HG02588 (cell line): ENCODE measurements at regions not wholly inside any gene's neighbourhood (a gene's known extent, or its start where the extent isn't known, plus 50 kb on each side); places are given as distances from the start of the nearest gene placed in this dataset.
A peak's percentile ranks its signal among the peaks of the same experiment; 100 is the strongest.

Source experiments
- ATAC-seq: cut with Tn5 transposase; IDR thresholded peaks from one replicate; pipeline ENCODE4 v1.9.1; 2021; ENCODE audit warnings: mild to moderate bottlenecking, moderate library complexity; ENCODE audit not compliant: unreplicated experiment

DNA sequence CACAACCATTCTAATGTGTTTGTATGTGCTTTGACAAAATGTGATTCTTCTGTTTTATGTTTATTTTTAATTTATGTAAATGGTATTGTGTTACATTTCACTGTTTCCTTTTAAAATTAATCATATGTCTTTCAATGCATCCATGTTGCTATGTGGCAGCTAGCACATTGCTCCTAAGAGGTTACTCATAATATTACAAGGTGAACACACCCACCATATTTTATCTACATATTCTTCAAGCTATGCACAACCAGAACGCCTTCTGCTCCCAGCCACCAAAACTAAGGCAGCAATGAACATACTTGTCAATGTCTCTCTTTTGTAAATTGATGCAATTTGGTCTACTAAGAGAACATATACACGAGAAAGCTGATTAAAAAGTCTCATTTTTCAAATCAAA is 160.6 kb upstream of the OSR1 start:
- ATAC-seq, result no peak

DNA sequence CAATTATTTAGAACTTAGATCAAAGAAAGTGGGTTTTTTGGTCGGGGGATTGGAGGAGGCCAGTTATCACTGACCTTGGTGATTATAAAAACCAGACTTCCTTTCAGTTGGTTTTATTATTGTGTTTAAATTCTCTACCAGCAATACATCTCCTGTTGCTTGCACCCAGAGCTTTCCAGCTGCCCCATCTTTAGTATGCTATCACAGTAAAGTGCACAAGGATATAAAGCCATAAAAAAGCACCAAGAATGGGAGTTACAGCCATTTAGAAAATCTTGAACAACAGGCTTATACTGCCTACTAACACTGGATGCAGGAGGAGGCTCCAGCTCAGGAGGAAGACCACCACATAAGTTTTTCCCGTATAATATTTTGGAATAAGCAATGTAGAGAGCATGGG is 148.7 kb upstream of the OSR1 start:
- ATAC-seq, result no peak

DNA sequence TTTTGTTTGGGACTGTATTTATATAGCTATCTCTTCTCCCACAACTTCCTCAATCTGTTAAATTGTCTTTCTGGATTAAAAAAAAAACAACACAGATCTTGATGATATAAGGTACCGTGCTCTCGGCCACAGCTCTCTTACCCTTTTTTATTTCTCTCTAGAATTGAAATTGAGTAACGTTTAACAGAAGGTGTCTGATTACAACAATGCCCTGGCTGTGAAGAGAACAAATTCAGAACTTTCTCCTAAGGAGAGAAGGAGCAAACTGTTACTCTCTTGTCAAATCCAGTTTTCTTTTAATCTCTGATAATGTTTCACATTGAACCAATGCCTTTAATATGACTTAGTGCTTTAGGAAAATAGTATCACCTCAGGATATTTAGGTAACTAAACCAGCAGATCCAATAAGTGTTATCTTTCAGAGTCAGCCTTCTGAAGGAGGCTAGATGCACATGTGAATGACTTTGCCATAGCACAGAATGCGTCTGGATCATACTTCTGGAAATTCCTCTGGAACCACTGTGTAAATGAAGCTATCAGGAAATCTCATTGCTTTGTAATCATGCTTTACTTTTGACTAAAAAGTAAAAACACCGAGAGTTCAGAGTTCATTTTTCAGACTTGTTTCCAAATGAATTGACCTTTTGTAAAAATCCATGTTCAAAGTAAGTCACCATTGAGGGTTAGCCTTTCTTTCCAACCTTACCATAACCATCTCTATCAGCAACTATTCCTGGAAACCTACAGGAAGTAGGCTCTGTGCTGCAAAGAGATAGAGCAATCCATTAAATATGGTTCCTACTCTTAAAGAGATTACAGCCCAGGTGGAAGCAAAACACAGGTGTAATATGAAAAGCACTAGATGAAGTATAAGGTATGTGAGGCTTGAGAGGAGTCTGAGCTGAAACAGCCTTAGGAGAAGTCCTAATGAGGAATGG is 147.0 kb upstream of the OSR1 start:
- no peak for ATAC-seq

DNA sequence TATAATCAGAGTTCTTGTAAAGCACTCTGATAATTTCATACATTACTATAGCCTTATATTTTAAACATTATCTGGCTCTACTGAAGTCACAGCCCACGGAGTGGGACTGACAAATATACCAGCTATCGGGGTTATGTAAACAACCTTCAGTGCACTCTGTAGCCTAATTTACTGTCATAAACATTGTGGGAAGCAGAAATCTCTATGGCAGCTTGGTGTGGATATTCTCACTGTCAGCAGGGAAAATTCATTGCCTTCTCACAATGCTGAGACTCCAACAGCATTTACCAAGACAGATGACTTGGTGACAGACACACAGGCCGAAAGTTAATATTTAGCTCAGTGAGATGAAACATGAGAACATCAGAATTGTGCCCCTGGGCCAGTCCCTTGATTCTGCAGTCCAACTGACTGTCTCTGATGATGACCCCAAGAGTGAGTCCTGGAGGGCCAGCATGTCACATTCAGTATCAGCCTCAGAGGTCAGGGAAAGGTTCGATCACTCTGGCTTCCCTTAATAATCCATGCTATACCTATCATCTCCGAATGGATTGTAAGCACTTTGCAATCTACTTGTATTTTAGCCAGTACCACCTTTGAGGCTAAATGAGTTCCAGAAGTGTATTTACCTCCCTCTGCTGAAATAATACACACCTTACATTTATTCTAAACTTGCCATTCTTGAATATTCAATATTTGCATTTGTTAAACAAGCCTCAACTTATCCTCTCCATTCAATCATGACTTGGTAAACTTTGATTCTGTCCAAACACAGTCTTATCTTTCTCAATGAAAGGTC is 146.2 kb upstream of the OSR1 start:
- ATAC-seq, result no peak

DNA sequence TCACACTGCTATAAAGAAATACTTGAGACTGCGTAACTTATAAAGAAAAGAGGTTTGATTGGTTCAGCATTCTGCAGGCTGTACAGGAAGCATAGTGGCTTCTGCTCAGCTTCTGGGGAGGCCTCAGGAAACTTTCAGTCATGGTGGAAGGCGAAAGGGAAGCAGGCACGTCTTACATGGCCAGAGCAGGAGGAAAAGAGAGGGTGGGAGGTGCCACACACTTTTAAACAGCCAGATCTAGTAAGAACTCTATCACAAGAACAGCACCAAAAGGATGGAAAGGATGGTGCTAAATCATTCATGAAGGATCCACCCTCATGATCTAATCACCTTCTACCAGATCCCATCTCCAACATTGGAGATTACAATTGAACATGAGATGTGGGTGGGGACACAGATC is 145.5 kb upstream of the OSR1 start:
- no peak for ATAC-seq

DNA sequence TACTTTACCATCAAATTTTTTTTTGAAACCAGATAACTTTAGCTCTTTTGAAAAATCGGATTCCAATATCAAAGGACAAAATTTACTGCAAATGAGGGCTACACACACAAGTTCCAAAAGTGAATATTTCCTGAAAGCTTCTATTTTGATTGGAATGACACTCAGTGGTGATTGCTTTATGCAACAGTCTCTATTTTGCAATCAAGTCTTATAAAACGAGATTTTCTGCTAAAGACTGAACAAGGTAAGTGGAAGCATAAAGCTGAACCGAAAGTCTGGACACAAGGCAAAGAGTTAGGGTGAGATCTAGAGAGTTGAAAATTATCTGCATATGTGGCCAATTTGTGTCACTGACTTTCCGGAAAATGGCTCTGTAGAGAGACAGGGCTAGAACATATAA is 145.0 kb upstream of the OSR1 start:
- no peak for ATAC-seq

DNA sequence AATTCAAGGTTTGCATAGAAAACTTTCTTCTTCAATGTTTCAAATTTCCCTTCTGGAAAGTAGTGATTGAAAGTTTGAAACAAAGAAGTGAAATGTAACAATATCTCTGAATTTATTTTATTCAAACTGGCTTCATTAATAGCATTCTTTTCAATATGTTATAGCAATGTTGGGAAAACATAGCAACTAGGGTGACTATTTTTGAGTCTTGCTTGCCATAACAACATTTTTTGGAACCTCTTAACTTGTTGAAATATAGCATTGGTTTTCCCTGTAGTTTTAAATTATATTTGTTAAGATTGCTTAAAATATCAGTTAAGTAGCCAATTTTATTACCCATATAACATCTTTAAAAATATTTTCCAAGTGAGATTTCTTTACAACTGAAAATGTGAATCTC is 141.7 kb upstream of the OSR1 start:
- ATAC-seq, result no peak

DNA sequence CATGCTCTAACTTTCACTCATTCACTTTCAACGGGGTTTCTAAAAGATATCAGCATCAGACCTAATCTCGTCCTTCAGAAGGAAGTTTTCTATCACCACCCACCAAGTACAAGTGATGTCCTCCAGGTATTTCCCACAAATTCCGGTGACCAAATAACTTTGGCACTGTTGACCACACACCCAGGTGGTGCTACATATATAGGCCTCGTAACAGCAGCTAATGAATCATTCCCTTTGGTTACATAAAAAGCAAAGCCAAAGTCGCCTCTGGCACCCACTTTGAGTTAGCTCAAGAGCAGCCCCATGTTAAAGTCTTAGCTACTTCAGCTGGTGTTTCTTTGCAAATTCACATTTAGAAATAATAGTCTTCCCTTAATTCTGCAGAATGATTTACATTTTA is 138.2 kb upstream of the OSR1 start:
- ATAC-seq, result no peak

DNA sequence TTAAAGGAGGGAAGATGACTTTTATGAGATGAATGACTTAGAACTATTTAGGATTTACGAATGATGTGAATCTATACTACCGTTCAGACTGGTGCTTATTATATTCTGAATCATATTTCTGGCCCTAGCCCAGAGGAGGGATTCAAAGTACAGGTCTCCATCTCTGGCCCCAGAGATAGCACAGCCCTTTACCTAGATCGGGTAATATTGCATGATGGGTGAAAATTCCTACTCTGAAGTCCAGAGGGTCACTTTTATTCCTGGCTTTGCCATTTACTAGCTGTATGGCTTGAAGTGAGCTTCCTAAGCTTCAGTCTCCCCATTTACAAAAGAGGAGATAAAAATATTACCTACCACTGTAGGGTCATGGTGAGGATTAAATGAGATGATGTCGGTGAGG is 135.8 kb upstream of the OSR1 start:
- ATAC-seq, result no peak

DNA sequence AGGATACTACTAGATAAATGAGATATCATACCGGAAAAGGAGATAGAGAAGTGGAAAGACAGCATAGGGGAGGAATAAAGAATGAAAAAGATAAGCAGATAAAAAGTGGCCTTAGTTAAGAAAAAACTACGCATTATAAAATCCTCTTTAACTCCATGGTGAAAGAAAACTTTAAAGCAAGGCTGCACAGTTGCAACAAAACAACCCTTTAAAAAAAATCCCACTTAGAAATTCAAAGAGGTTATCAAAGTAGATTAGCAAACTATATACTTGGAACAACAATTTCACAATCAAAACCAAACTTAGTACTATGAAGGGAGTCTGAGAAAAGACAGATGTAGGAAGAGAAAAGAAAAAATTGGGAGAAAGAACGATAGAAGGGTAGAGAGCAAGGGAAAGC is 133.4 kb upstream of the OSR1 start:
- ATAC-seq, result no peak

DNA sequence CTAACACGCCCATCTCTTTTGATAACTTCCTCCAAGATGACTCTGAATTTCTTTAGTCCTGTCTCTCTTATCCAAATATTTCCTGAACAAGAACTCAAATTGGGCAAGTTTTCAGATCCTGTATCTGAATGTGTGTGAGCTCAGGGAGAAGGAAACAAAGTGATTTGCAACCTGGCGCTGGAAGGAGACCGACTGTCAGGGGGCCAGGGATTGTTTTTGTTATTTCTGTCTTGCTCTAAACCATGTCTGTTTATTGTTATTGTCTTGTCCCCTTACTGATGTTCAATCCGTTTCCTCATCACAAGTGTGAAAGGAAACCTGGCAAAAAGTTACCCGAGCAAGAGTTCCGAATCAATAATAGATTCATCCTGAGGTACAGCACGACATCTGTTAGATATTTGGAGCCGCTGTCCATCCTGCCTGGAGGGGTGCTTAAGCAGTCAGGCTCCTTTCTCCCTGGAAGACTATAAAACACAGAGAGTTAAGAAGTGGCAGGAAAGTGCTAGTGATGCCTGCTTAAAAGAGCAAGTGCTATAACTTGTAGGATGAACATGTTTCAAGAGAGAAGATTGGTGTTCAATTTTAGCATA is 132.5 kb upstream of the OSR1 start:
- ATAC-seq, result no peak

DNA sequence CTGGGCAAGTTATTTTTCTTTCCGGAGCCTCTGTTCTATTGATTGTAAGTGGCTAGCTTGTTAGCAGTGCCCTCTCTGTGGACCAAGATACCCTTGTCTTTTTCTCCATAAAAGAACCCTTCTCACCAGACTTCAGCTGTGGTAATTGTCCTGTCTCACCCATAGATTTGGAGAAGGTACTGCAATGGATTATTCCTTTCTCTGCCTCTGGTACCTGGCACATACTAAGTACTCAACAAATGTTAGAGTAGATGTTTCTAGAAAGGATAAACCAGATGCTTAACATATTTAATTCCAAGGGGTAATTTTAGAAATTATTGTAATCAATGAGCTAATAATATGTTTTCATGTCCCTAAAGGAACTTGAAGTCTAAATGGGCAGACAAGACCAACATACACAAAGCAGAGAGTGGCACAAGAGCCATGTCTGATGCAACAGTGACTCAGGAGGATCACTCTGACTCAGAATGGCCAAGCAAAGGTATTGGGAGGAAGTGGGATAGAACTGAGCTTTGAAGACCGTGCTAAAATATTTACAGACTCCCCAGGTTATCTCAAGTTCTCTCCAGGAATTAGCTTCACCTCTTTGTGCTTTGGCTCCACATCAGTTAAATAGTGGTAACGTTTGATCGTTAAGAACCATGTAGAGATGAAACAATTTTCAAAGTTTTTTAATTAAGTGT is 129.7 kb upstream of the OSR1 start:
- peak; percentile 74 for ATAC-seq

DNA sequence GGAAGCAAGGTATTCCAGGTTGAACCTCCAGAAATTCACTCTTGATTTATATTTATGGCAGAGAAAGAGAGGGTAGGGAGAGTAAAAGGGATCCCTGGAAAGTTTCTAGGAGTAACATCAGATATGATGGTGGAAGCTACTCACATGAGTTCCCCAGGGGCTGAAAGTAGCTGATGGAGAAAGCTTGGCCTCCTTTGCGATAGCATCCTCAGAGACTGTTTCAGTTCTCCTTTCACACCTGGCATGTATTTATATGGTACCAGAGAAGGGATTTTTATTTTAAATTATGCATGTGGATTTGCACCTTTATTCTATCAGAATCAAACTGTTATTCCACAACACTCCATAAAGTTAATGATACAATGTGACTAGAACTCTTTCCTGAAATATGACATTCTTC is 126.3 kb upstream of the OSR1 start:
- ATAC-seq, result peak; percentile 43

DNA sequence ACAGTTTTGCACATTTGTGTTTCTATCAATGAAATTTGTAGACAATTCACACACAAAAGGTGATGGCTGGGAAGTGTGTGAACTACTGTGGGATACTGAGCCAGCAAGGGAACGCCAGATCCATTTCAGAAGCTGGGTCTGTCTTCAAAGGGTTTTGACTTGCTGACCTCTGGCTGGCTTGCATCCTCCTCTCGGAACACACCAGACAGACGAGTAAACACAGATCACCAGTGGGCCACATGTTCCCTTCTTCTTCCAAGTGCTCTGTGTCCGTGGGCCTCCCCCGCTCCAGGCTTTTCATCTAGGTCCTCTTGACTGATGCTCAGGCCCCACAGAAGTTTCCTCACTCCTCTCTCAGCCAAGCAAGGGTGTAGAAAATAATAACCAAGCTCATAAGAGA is 122.2 kb upstream of the OSR1 start:
- ATAC-seq, result no peak

DNA sequence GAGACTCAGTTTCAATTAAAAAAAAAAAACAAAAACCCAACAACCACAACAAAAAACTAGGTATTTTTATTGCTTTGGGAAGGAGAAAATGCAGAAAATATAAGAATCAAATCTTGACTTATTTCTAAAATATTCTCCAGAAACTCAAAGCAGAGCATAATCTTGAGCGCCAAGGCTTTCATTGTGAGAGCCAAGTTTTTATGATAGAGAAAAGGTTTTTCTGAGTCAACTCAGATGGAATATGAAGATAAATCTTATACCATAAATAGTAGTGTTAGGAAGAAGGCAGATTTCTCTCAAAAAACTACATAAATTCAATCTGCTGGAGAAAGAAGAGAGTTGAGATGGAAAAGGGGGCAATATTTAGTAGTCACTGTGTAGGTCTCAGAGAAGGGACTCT is 121.2 kb upstream of the OSR1 start:
- ATAC-seq, result no peak

DNA sequence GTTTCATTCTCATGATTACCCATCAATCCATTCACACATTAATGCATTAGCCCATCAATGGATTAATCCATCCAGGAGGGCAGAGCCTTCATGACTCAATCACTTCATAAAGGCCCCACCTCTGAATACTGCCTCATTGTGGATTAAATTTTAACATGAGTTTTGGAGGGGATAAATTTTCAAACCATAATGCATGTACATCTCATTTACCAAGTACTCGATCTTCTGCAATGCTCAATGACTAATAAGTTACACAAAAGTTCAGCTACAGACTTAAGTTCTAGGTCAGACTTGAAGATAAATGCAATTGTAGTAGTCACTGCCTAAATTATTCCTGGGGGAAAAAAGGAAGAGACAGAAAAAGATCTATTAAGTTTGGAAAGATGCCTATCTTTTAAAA is 120.0 kb upstream of the OSR1 start:
- ATAC-seq, result no peak

DNA sequence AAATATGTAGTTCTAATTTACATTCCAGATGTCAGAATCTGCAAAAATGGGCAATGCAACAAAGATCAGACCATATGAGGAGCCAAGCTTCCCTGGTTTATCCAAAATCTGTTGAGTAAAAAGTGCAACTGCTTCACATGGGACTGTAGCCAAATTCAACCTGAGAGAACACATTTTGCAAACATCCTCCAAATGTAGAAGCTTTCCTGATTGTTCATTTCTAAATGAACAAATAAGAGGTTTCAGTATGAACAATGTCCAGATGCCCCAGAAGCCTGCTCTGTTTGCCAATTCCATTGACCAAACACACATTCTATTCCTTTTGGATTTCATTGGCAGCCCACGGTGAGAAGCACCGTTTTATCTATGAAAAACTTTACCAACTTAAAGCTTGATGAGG is 117.9 kb upstream of the OSR1 start:
- ATAC-seq, result no peak

DNA sequence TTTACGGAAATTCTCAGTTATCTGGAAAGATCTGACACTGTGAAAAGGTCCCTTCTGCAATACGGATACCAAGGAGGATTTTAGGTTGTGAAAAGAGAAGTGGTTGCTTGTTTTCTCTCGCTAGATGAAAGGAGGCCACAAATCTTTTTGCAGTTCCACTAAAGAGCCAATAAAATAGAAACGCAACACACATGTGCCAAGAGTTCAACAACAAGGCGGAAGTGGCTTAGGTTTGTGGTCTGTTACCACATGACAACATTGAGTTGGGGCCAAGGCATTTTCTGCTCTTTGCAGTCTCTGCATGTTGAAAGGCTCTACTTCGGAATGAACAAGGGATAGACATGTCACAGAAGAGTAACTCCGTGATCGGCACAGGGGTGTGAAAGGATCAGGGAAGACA is 115.7 kb upstream of the OSR1 start:
- ATAC-seq, result peak; percentile 83

DNA sequence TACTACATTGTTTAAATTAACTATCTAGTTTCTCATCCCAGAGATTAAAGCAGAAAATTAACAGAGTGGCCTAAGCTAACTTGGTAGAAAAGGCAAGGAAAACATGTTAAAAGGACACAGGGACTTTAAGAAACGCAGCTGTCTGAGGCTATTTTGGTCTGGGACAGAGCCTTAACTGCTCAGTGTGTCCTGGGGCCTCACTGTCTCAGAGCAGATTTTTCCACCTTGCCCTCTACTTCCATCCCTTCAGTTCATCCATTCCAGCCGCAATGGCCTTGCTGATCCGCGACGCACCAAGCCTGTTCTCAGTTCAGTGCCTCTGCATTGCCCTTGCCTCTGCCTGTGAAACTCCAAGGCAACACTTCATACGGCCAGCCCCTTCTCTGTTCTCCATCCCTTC is 114.9 kb upstream of the OSR1 start:
- ATAC-seq, result no peak

DNA sequence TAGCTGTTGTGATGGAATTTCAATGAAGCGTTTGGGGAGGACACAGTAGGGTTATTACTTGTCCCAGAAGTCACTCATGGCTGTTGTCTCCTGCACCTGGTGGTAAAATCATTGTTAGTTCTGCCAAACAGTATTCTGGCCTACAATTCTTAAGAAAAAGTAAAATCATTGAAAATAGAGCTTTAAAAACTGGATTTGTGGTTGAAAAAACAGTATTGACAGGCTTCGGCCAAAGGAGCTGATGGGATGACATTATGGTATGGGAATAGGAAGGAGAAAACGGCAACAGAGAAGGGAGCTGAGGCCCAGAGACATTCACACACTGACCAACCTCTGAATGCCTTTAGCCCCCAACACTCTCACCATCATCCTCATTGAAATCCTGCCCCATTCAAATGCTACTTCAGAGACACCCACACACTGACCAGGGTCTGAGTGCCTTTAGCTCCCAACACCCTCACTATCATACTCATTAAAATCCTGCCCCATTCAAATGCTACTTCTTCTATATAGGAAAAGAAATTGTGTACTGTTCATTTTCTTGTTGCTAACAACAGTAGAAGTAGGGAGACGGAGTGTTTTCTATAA is 114.1 kb upstream of the OSR1 start:
- no peak for ATAC-seq

DNA sequence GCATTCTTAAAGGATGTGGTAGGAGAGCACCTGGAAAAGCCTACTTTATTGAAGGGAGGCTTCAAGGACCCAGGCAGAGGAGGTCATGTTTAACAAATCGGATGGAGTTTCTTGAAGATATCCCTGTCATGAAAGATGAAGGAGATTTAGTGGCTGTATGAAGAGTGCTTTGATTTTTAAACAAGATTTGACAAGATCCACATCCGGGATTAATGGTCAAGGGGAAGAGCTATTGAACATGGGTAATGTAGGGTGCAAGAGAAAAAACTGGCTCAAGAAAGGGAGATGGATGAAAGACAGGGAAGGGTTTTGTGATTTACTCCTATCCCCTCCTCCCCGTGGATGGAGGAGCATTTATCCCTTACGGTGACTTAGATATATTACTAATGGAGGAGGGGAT is 113.1 kb upstream of the OSR1 start:
- no peak for ATAC-seq
